Activated naive CD4-positive, alpha-beta T cell treated with anti-CD3 and anti-CD28 coated beads, Interleukin-2, amount 50 U/mL, for 72 hours (primary cell): ENCODE measurements at regions not wholly inside any gene's neighbourhood (a gene's known extent, or its start where the extent isn't known, plus 50 kb on each side); places are given as distances from the start of the nearest gene placed in this dataset.
"Not testable (repeated sequence)": the region's sequence is repeated elsewhere in the genome, so short reads cannot be mapped to it uniquely, and the experiment has no call there.

Experiments used
- ATAC-seq, 2 donors: fragments of 150-1000 bp; cut with Tn5 transposase; 2 replicates each; pipeline ENCODE4 v1.10.0; 2021; ENCODE audit warnings: mild to moderate bottlenecking in 2 of 2, moderate library complexity in 2 of 2
- DNase-seq, 2 donors: peaks; one replicate each; pipeline ENCODE4 v3.0.0; 2021 to 2022; ENCODE audit warnings: low spot score in 2 of 2
- H3K27ac Mint-ChIP-seq, 2 donors: one replicate each; pipeline ENCODE4 v1.8.0; 2022; ENCODE audit warnings: mild to moderate bottlenecking in 2 of 2, mixed read lengths in 2 of 2
- H3K36me3 Mint-ChIP-seq, 2 donors: one replicate each; pipeline ENCODE4 v1.8.0; 2022; ENCODE audit warnings: mixed read lengths in 2 of 2
- H3K9me3 Mint-ChIP-seq, 2 donors: one replicate each; pipeline ENCODE4 v1.8.0; 2022; ENCODE audit warnings: mixed read lengths in 2 of 2

DNA sequence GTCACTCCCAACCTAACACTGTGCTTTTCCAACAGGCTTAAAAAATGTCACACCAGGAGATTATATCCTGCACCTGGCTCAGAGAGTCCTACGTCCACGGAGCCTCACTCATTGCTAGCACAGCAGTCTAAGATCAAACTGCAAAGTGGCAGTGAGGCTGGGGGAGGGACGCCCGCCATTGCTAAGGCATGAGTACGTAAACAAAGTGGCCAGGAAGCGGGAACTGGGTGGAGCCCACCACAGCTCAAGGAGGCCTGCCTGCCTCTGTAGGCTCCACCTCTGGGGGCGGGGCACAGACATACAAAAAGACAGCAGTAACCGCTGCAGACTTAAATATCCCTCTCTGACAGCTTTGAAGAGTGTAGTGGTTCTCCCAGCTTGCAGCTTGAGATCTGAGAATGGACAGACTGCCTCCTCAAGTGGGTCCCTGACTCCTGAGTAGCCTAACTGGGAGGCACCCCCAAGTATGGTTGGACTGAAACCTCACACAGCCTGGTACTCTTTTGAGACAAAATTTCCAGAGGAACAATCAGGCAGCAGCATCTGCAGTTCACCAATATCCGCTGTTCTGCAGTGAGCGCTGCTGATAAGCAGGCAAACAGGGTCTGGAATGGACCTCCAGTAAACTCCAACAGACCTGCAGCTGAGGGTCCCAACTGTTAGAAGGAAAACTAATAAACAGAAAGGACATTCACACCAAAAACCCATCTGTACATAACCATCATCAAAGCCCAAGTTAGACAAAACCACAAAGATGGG lies 2986.4 kb upstream of the OR11H1 start:
- not testable (repeated sequence) for H3K9me3 Mint-ChIP-seq, ATAC-seq, DNase-seq, H3K27ac Mint-ChIP-seq, H3K36me3 Mint-ChIP-seq

DNA sequence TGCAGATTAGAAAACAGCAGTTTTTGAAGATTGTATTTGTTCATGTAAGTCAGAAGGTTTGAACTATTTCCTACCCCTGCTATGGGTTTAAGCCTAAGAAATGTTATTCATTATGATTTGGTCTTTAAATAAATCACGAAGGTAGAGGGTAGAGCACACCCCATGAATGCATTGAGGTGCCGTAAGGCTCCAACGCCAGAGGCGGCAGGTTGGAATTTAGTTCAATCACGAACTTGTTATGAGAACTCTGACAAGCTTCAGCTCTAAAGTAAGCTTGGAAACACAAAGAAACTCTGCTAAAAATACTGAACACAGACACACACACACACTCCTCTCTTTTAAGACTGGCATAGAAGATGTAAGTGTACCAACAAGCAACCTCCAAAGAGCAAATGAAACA lies 2974.6 kb upstream of the OR11H1 start:
- H3K9me3 Mint-ChIP-seq, DNase-seq, ATAC-seq, H3K36me3 Mint-ChIP-seq, H3K27ac Mint-ChIP-seq: not testable (repeated sequence)

DNA sequence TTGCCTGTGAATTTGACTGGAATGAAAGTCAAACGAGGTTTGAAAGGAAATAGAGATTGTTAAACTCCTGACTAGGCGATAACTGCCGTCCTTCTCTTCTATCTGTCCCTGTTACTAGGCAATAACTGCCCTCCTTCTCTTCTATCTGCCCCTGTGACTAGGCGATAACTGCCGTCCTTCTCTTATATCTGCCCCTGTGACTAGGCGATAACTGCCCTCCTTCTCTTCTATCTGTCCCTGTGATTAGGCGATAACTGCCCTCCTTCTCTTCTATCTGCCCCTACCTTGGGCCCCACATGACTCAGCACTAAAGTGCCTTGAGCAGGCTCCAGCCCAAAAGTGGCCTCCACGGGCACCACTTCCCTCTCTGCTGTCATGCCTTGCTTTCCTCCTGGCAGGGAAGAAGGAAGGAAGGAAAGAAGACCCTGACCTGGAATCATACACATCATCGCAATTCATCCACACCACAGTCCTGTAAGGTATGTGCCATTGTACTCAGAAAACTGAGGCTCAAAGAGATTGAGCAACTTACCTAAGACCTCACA lies 2973.3 kb upstream of the OR11H1 start:
- not testable (repeated sequence) for H3K36me3 Mint-ChIP-seq, ATAC-seq

DNA sequence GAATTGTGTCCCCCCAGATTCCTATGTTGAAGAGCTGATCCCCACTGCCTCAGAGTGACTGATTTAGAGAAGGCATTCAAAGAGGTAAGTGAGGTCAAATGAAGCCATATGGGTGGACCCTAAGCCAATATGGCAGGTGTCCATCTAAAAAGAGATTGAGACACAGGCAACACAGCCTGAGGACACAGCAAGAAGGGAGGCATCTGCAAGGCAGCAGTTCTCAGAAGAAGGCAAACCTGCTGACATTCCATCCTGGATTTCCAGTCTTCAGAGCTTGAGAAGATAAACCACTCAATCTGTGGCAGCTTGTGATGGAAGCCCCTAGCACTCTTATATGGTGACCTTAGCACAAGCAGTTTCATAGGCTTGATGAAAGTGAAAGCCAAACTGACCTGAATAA lies 2956.5 kb upstream of the OR11H1 start:
- not testable (repeated sequence) for H3K27ac Mint-ChIP-seq, H3K9me3 Mint-ChIP-seq, H3K36me3 Mint-ChIP-seq, ATAC-seq, DNase-seq

More for the DNA sequence above, 2973.3 kb upstream of the OR11H1 start:
- not testable (repeated sequence) for H3K9me3 Mint-ChIP-seq, DNase-seq, H3K27ac Mint-ChIP-seq

DNA sequence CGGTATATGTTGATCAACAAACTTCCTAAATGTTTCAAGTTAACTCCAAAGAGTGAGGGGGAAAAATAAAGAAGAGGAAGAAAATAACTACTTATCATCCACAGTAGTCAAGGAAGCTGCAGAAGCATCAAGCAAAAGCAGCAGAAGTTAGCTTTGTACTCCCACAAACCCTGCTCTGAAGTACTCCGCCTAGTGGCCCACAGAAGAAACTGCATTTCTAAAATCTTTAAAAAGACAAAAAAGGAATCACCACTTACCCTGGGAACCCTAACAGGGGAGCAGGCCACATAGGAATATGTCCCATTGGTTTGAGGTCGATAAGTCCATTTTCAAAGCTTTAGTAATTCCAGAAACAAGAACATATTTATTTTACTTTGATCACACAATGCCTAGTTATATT lies 2948.3 kb upstream of the OR11H1 start:
- not testable (repeated sequence) for H3K36me3 Mint-ChIP-seq, ATAC-seq, DNase-seq, H3K9me3 Mint-ChIP-seq, H3K27ac Mint-ChIP-seq

DNA sequence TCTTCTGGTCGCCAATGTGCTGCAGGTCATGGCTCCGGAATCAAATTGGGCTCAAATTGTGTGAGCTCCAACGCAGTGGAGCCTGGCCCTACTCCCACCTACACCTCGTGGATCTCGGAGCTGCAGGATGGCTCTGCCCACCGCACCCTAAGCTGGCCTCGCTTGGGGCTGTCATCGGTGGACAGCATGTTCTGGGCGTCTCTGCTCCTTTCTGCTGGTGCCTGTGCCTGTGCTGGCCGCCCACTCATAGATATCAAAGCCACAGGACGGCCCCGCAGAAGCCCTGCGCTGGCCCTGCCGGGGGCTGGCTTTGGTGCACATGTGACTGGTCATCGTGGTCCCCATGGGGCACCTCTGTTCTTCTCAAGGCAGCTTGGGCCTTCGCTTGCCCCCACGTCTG lies 2943.5 kb upstream of the OR11H1 start:
- H3K9me3 Mint-ChIP-seq, DNase-seq, H3K27ac Mint-ChIP-seq, ATAC-seq, H3K36me3 Mint-ChIP-seq: not testable (repeated sequence)

DNA sequence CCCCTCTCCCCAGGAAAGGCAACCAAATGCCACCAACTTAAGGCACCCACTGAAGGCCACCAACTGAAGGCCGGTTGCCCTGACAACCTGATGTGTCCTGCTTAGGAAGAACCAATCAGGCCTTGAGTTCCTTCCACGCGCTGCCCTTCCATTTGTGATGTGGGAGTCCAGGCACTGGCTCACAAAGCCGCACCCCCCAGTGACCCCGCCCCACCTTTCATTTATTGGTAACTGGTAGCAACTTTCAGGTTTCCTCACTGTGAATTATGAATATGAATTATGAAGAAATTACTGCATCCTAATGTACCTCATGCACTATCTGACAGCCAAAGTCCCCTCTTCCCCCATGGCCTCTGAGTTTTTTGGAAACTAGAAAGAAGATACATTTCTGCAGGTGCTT lies 2943.1 kb upstream of the OR11H1 start:
- not testable (repeated sequence) for ATAC-seq, H3K36me3 Mint-ChIP-seq, H3K27ac Mint-ChIP-seq, DNase-seq
- peaks cover 3 to 11% of the 10 kb centered on the region in 2 donors for H3K9me3 Mint-ChIP-seq

DNA sequence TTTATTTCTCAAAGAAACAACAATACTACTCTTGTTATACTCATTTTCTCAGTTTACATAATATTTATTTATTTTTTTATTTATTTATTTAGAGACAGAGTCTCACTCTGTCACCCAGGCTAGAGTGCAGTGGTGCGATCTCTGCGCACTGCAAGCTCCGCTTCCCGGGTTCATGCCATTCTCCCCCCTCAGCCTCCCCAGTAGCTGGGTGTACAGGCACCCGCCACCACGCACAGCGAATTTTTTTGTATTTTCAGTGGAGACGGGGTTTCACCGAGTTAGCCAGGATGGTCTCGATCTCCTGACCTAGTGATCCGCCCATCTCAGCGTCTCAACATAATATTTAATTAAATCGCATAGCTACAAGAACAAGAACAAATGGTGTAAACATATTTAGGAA lies 2932.3 kb upstream of the OR11H1 start:
- not testable (repeated sequence) for H3K27ac Mint-ChIP-seq, H3K36me3 Mint-ChIP-seq, DNase-seq, ATAC-seq
- peaks cover 34 to 36% of the 10 kb centered on the region in 2 donors for H3K9me3 Mint-ChIP-seq

DNA sequence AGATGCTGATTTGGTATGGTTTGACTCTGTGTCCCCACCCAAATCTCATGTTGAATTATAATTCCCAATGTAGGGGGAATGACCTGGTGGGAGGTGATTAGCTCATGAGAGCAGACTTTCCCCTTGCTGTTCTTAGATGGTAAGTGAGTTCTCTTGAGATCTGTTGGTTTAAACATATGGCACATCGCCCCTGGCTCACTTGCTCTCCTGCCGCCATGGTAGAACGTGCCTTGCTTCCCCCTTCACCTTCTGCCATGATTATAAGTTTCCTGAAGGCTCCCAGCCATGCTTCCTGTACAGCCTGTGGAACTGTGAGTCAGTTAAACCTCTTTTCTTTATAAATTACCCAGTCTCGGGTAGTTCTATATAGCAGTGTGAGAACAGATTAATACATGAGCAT lies 2930.2 kb upstream of the OR11H1 start:
- Mint-ChIP-seq H3K36me3 (peaks cover 9 to 12% of the 10 kb centered on the region in 2 donors), H3K9me3 (peaks cover 43 to 44% of the 10 kb centered on the region in 2 donors)
- H3K27ac Mint-ChIP-seq, ATAC-seq, DNase-seq: not testable (repeated sequence)

DNA sequence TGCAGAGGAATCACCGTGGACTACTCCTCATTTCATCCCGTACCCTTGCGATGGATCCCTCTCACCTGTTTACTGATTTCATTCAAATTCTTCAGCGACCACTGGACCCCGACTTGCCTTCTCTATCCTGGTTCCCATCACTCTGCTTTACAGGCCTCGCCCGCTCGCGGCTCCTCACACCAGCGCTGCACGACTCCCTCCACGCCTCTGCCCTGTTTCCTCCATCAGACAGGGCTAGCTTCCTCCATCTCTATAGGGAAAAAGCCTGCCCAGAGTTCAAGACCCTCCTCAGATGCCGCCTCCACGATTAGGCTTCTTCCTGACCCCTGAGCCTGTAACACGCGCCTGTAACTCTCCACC lies 2926.5 kb upstream of the OR11H1 start:
- Mint-ChIP-seq H3K9me3 (peaks cover 41 to 43% of the 10 kb centered on the region in 2 donors), H3K36me3 (peaks cover 16 to 20% of the 10 kb centered on the region in 2 donors)
- H3K27ac Mint-ChIP-seq, ATAC-seq, DNase-seq: not testable (repeated sequence)

DNA sequence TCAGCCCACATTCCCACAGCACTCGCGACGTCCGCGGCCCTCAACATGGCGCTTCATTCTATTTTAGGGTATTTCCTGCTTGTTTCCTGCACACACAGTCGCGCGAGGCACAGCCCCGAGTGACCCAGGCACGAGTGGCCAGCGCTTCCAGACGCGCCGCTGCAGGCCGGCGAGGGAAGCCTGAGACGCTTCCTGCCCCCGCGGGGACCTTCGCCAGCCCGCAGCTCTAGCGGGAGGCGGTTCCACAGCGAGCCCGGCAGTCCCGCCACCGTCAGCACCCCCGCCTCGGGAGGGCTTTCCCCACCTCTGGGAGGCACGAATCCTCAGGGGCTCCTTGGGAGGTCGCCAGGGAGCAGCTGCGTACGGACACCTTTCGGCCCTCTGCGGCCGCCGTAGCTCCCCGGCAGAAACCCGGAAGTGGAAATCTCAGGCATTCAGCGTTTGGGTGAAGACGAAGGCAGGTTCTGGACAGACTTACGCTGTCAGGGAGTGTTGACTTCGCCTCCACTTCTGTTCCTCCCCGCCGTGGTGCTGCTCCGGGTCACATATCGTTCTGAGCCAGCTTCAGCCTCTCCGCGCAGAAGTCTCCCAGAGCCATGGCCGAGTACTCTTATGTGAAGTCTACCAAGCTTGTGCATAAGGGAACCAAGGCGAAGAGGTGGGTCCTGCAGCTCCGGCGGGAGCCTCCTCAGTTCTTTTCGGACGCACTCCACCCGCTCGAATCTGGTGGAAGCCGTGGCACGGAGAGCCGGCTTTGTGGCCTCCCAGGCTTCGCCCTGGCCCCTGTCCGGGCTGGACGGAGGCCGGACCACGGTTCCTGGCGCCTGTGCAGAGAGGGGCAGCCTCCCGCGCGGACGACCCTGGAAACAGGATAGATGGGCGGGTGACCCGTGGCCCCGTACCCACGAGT lies 2925.9 kb upstream of the OR11H1 start:
- no peak for DNase-seq
- ATAC-seq = no peak
- no peak overlapping the region for H3K27ac Mint-ChIP-seq
- peaks cover 16 to 25% of the 10 kb centered on the region in 2 donors for H3K36me3 Mint-ChIP-seq
- H3K9me3 Mint-ChIP-seq = peaks cover 46 to 47% of the 10 kb centered on the region in 2 donors

DNA sequence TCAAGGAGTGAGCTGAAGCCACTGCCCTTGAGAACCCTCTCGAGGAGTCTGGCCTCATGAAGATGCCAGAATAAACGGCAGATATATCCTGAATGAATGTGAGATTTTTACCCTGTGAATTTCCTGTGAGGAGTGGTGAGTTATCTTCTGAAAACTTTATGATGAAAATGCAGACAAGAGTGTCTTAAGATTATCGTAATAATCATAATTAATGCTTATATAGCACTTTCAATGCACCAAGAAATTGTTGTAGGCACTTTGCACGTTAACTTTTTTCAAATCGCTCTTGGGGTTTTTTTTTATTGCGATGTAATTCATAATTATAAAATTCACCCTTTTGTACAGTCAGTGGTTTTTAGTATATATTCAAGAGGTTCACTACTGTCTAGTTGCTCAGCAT lies 2924.6 kb upstream of the OR11H1 start:
- H3K27ac Mint-ChIP-seq, ATAC-seq, DNase-seq: not testable (repeated sequence)
- peaks cover 39 to 42% of the 10 kb centered on the region in 2 donors for H3K9me3 Mint-ChIP-seq
- H3K36me3 Mint-ChIP-seq = peaks cover 16 to 26% of the 10 kb centered on the region in 2 donors

DNA sequence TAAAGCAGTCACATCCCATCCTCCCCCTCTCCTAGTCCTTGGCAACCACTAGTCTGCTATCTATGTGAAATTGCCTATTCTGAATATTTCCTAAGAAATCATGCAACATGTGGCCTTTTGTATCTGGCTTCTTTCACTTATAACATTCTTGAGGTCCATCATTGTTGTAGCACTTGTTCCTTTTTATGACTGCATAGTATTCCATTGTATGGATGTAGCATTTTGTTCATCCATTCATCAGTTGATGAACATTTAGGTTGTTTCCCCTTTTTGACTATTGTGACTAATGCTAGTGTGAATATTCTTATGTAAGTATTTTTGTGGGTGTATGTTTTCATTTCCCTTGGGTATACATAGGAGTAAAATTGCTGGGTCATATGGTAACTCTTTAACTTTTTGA lies 2924.2 kb upstream of the OR11H1 start:
- Mint-ChIP-seq H3K9me3 (peaks cover 39% of the 10 kb centered on the region in 2 donors), H3K36me3 (peaks cover 16 to 27% of the 10 kb centered on the region in 2 donors)
- not testable (repeated sequence) for H3K27ac Mint-ChIP-seq, ATAC-seq, DNase-seq

DNA sequence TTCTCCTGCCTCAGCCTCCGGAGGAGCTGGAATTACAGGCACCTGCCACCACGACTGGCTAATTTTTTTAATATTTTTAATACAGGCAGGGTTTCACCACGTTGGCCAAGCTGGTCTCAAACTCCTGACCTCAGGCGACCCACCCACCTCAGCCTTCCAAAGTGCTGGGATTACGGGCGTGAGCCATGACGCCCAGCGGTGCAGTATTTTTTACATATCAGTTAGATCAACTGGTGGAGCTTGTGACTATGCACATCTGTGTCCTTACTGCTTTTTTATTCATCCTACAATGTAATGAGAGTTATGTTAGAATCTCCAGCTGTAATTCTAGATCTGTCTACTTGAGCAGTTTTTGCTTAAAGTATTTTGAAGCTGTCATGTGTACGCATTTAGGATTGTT lies 2919.5 kb upstream of the OR11H1 start:
- H3K9me3 Mint-ChIP-seq = peaks cover 26 to 28% of the 10 kb centered on the region in 2 donors
- peaks cover 7 to 21% of the 10 kb centered on the region in 2 donors for H3K36me3 Mint-ChIP-seq
- ATAC-seq, DNase-seq, H3K27ac Mint-ChIP-seq: not testable (repeated sequence)

DNA sequence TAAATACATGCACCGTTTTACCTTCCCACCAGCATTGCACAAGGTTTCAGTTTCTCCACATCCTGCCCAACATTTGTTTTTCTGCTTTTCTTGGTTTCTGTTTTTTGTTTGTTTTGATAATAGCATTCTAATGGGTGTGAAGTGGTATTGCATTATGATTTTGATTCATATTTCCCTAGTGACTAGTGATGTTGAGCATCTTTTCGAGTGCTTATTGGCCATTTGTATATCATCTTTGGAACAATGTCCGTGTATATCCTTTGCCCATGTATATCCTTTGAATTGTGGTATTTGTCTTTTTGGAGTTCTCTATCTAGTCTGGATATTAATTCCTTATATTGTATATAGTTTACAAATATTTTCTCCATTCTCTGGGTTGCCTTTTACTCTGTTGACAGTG lies 2914.8 kb upstream of the OR11H1 start:
- no peak overlapping the region for H3K27ac Mint-ChIP-seq
- H3K9me3 Mint-ChIP-seq = peaks cover 18 to 20% of the 10 kb centered on the region in 2 donors
- no peak for DNase-seq
- H3K36me3 Mint-ChIP-seq = peaks cover 7 to 21% of the 10 kb centered on the region in 2 donors
- no peak for ATAC-seq

DNA sequence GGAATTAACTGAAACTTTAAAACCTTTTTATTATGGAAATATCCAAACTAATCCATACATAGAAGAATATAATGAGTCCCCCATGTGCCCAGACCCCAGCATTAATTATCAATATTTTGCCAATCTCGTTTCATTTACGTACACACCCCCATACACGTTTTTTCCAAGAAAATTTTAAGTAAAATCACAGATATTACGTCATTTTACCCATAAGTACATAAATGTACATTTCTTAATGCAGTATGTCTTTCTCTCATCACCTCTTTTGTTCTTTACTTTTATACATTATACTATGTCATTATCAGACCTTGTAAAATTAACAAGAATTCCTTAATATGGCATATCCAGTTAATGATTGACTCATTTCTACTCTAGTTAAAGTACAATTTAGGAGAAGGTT lies 2914.1 kb upstream of the OR11H1 start:
- not testable (repeated sequence) for ATAC-seq, H3K27ac Mint-ChIP-seq, DNase-seq
- H3K36me3 Mint-ChIP-seq = peaks cover 5 to 19% of the 10 kb centered on the region in 2 donors
- peaks cover 20% of the 10 kb centered on the region in 2 donors for H3K9me3 Mint-ChIP-seq

DNA sequence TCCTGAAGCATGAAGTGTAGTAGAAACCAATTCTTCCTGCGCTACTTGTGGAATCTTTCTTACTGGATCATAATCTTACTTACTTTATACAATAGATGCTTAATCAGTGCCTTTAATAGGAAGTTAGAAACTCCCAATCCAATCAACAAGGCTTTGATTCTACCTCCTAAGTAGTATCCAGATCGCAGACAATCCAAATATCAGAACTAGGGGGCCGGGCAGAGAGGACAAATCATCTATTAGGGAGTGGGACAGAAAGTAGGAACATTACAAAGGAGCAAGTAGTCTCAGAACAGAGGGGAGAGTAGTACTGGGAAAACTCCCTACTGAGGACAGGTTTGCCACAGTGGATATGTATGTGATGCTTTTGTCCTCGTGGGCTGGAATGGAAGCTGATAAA lies 2901.1 kb upstream of the OR11H1 start:
- peaks cover 21 to 24% of the 10 kb centered on the region in 2 donors for H3K9me3 Mint-ChIP-seq
- ATAC-seq, DNase-seq, H3K27ac Mint-ChIP-seq, H3K36me3 Mint-ChIP-seq: not testable (repeated sequence)
